ENCODE measurements at regions not wholly inside any gene's neighbourhood (a gene's known extent, or its start where the extent isn't known, plus 50 kb on each side); places are given as distances from the start of the nearest gene placed in this dataset.

DNA sequence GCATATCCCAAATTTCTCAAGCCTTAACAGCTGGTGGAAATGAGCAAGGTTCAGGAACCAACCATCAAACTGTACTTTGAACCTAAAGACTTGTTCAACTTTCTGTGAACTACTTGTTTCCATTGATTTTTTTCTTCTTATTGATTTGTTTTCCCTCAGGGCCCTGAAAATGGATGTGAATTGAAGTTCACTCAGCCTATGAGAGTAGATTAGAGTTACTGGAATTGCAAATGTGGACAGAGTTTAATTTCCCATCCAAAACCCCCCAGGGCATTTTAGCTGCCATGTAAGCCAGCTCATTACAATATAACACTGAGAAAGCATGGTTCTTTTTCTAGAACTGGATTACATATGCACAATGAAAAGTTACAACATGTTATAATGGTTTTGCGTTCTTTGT is 1105.7 kb downstream of the REEP3 start:
- TF ChIP-seq POLR2A (IDR thresholded peaks at IDR 0.05) = no peak
- TF ChIP-seq, protein P1, sequence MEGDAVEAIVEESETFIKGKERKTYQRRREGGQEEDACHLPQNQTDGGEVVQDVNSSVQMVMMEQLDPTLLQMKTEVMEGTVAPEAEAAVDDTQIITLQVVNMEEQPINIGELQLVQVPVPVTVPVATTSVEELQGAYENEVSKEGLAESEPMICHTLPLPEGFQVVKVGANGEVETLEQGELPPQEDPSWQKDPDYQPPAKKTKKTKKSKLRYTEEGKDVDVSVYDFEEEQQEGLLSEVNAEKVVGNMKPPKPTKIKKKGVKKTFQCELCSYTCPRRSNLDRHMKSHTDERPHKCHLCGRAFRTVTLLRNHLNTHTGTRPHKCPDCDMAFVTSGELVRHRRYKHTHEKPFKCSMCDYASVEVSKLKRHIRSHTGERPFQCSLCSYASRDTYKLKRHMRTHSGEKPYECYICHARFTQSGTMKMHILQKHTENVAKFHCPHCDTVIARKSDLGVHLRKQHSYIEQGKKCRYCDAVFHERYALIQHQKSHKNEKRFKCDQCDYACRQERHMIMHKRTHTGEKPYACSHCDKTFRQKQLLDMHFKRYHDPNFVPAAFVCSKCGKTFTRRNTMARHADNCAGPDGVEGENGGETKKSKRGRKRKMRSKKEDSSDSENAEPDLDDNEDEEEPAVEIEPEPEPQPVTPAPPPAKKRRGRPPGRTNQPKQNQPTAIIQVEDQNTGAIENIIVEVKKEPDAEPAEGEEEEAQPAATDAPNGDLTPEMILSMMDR (IDR thresholded peaks at IDR 0.05) = no peak
